ENCODE measurements at regions not wholly inside any gene's neighbourhood (a gene's known extent, or its start where the extent isn't known, plus 50 kb on each side); places are given as distances from the start of the nearest gene placed in this dataset.

DNA sequence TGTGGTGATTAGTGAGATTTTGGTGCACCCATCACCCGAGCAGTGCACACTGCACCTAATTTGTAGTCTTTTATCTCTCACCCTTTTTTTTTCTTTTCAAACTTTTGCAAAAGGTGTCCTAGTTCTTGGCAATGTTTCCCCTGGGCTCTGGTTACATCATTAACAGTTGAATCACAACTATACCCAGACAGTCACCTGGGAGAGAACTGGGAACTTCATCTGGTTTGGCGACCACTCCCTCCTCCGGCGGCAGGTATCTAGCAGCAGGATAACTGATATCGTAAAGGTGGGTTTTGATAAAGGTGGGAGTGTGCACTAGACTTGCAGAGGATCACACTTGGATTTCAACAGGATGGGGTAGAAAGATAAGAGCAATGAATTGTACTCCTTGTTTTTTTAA is 140.5 kb downstream of the CHIC2 start:
- POLR2A ChIA-PET, result no interaction called here
- CTCF ChIA-PET, result no interaction called here

DNA sequence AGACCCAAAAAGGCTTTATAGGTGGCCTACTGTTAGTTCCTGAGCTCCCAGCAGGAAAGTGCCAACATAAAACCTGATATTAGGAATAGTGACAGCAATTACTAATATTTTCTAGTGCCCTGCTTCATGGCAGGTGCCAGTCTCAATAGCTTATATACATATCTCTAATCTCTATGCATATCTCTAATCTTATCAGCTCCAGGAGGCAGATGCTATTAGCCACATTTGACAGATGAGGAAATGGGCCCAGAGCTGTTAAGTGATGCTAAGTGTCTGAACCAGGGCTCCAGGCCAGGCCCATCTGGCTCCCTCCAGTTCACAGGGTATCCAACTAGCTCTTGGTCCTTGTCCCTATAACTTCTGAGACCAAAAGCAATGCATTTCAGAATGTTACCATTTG is 142.5 kb downstream of the CHIC2 start:
- CTCF ChIA-PET, result interaction anchor here (1.1 to 1.5 kb wide), 2 partner anchors 13 to 297 kb away, joined by 3 to 4 read pairs; no protein-coding TSS in a partner anchor
- POLR2A ChIA-PET, result no interaction called here

DNA sequence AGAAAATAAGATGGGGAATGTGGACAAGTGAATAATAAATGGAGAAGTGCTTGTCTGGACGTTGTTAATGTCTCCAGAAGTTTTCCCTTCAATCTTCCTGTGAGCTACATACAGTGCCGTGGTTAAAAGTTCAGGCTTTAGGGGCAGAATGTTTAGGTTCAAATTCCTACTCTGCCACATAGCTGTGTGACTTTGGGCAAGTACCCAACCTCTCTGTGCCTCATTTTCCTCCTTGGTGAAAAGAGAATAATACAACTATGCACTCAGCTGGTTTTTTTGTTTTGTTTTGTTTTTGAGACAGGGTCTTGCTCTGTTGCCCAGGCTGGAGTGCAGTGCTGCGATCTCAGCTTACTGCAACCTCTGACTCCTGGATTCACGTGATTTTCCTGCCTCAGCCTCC is 143.5 kb downstream of the CHIC2 start:
- CTCF ChIA-PET, result interaction anchor here (1.1 to 2.2 kb wide), 2 partner anchors 9 to 312 kb away, joined by 3 to 6 read pairs; no protein-coding TSS in a partner anchor
- POLR2A ChIA-PET, result no interaction called here

GRCh38 chr4:53920116-53920515 is 144.3 kb downstream of the CHIC2 start:
- POLR2A ChIA-PET, result no interaction called here
- CTCF ChIA-PET, result interaction anchor here (1.1 to 2.2 kb wide), 2 partner anchors 10 to 313 kb away, joined by 3 to 6 read pairs; no protein-coding TSS in a partner anchor

DNA sequence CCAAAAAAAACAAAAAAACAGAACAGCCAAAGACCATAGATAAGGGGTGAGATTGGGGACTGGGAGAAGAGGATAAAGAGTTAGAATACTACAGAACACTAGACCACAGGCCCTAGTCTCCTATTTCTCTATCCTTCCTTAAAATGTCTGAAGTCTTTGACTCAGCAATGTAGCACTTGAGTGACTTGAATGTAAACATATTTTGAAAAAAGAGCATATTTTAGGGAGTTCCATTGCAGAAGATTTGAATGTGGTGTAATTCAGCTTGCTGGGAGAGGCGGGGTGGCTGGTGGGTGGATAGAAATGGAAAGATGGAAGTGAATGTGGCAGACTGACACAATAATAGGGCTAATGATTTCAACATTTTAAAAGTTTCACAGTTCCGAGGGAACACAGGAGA is 144.9 kb downstream of the CHIC2 start:
- ChIA-PET POLR2A (no interaction called here), CTCF (interaction anchor here (2.2 kb wide), 1 partner anchor 10 kb away, joined by 6 read pairs; no protein-coding TSS in a partner anchor)

DNA sequence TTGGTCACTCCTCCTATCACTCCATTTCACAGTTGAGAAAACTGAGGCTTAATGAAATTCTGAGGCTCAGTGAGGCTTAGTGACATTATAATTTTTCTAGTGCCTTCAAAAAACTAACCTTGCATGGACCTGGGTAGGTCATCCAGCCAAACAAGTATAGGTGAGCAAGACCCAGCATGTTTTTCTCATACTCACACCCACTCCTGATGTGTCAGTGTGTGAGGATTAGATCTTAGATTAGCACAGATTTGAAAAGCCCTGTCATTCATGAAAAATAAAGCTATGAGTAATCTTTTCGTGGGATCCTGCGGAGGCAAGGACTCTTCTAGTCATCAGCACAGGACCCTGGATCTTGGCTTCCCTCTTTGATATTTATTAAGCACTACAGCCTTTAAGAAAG is 146.7 kb downstream of the CHIC2 start:
- ChIA-PET POLR2A (no interaction called here), CTCF (no interaction called here)

- CTCF ChIA-PET, result no interaction called here
These were observed 147.9 kb downstream of the CHIC2 start for GRCh38 chr4:53916431-53916889.

GRCh38 chr4:53914313-53915016 is 149.9 kb downstream of the CHIC2 start:
- POLR2A ChIA-PET, result interaction anchor here (0.6 kb wide), 1 partner anchor 23 kb away, joined by 3 read pairs; no protein-coding TSS in a partner anchor
- CTCF ChIA-PET, result interaction anchor here (0.6 to 2.9 kb wide), 4 partner anchors 16 to 319 kb away, joined by 3 to 11 read pairs (median 4); partner anchors contain the start of gene PDGFRA

More at GRCh38 chr4:53916431-53916889, 147.9 kb downstream of the CHIC2 start:
- POLR2A ChIA-PET, result no interaction called here

DNA sequence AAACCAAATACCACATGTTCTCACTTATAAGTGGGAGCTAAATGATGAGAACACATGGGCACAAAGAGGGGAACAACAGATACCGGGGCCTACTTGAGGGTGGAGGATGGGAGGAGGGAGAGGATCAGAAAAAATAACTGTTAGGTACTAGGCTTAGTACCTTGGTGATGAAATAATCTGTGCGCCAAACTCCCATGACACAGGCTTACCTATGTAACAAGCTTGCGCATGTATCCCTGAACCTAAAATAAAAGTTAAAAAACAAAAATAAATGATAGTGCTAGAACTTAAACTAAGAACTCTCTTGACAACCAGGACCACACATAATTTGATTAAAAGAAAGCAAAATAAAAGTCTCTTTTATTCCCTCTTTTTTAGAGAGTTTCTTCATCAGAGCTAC is 150.6 kb downstream of the CHIC2 start:
- CTCF ChIA-PET, result interaction anchor here (0.6 to 2.9 kb wide), 4 partner anchors 16 to 320 kb away, joined by 3 to 11 read pairs (median 4); partner anchors contain the start of gene PDGFRA
- POLR2A ChIA-PET, result no interaction called here

DNA sequence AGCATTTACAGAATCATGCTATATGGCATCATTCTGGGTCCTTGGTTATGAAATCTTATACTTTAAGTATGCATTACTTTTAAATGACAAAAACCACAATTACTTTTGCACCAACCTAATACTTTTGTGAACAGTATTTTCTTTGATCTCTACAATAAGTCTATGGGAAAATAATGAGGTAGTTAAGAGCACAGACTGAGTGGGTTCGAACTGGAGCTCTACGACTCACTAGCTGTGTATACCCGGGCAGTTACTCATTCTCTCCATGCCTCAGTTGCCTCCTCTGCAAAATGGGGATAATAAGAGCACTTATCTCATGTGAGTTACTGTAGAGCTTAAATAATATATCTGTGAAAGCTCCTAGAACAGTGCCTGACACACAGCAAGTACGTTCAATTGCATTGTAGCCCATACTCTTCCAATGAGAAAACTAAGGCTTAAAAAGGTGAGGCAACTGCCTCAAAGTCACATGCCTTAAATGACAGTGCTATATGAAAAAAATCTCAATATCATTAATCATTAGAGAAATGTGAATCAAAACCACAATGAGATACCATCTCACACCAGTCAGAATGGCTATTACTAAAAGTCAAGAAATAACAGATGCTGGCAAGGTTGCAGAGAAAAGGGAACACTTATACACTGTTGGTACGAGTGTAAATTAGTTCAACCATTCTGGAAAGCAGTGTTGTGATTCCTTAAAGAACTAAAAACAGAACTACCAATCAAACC is 151.5 kb downstream of the CHIC2 start:
- CTCF ChIA-PET, result interaction anchor here (1.9 to 2.9 kb wide), 2 partner anchors 320 kb away, joined by 6 to 11 read pairs; no protein-coding TSS in a partner anchor
- POLR2A ChIA-PET, result interaction anchor here (0.6 kb wide), 1 partner anchor 113 kb away, joined by 3 read pairs; no protein-coding TSS in a partner anchor

GRCh38 chr4:53908661-53909078 is 155.7 kb downstream of the CHIC2 start:
- CTCF ChIA-PET, result interaction anchor here (1.0 to 5.0 kb wide), 5 partner anchors 14 to 325 kb away, joined by 3 to 35 read pairs (median 3); no protein-coding TSS in a partner anchor
- POLR2A ChIA-PET, result interaction anchor here (0.6 kb wide), 1 partner anchor 315 kb away, joined by 4 read pairs; no protein-coding TSS in a partner anchor

GRCh38 chr4:53907772-53908171 is 156.6 kb downstream of the CHIC2 start:
- ChIA-PET CTCF (interaction anchor here (1.2 to 5.0 kb wide), 4 partner anchors 15 to 326 kb away, joined by 3 to 35 read pairs (median 4); no protein-coding TSS in a partner anchor), POLR2A (no interaction called here)

DNA sequence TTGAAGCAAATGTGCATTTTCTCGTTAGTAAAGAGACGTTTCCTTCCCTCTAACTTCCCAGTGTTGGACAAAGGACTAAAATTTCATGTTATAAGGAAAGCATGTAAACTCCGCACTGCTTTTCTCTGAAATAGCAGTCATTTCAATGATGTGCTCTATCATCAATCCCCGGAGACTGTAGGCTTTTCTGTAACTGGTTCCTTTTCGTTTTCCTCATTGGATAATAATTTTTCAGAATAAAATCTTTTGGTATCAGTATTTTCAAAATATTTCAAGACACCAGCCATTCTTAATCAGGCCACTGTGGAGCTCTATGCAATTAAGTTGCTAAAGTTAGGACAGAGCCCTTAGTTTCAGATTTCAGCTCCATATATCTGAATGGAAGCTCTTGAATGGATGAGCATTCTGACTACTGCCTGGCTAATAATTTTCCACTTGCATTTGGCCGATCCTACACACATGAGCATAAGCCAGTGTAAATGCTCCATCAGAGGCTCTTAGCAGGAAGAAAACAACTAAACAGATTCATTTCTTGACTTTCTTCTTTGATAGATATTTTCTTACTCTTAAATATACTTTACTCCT is 157.7 kb downstream of the CHIC2 start:
- ChIA-PET POLR2A (no interaction called here), CTCF (interaction anchor here (5.0 kb wide), 1 partner anchor 327 kb away, joined by 35 read pairs; no protein-coding TSS in a partner anchor)

DNA sequence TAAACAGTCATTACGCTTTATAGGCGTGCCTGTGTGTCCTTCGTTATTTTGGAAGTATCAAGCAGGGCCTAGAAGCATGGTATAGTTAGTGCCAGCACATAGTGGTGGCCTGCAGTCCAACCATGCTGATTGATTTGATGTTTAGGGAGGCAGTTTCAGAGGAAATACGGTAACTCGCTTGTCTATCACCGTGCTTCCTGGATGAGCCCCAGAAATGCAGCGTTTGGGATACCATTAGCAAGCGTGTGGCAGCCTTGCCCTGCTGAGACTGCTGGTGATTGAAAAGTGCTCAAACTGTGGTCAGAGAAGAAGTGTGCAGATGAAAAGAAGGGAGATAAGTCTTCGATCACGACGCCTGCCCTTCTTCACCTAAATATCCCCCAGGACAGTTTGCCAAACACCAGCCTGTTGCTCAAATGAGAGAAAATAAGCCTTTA is 158.4 kb downstream of the CHIC2 start:
- POLR2A ChIA-PET, result no interaction called here
- CTCF ChIA-PET, result interaction anchor here (5.0 kb wide), 1 partner anchor 328 kb away, joined by 35 read pairs; no protein-coding TSS in a partner anchor

DNA sequence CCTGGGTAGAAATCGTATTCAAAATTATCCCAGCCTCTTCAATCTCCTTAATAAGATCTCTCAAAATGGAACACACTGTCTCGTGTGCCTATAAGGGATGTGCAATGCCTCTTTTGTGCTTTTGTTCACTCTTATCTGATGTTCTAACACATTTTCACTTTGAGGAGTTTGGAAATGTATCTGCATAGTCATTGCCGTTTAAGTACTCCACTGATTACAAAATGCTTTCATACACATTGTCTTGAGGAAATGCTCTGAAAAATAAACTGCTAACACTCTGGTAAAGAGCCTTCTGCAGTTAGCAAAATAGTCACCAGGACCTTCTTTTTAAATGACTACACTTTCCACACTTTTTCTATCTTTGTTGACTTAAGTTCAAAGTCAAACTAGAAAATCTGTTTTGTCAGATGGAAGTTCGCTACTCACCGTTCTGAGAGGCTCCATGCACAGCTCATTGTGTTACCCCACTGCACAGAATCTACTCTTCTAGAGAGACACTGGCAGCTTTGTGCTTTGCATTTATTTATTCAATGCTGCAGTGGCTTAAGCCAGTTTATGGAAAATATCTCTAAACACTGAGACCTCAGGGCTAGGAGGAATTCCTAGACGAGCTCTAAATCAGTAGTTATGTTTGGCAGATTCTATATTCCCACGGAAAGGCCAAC is 159.0 kb downstream of the CHIC2 start:
- ChIA-PET CTCF (interaction anchor here (0.6 to 5.0 kb wide), 2 partner anchors 256 to 328 kb away, joined by 3 to 35 read pairs; no protein-coding TSS in a partner anchor), POLR2A (no interaction called here)

DNA sequence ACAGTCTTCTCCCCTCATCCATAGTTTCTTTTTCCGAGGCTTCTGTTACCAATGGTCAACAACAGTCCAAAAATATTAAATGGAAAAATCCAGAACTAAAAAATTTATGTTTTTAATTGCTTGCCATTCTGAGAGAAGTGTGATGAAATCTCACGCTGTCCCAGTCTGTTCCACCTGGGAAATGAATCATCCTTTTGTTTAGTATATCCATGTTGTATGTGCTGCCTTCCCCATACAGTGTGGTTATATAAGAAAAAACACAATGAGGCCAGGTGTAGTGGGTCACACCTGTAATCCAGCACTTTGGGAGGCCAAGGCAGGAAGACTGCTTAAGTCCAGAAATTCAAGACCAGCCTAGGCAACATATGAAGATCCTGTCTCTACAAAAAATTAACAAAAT is 161.6 kb downstream of the CHIC2 start:
- POLR2A ChIA-PET, result no interaction called here

DNA sequence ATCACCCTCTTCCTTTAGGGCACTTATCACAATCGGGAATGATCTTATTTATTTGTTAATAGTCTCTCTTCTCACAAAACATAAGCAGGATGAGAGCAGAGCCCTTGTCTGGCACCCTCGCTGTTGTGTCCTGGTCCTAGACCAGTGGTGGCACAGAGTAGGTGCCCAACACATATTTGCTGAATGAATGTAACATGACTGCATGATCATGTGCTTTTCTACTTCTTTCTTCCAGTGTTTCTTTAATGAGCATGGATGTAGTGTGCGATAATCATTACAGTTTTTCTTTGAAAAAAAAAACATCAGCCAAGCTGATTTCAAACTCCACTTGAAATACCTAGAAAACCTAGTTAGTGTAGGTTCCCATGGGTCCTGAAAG is 164.1 kb downstream of the CHIC2 start:
- CTCF ChIA-PET, result interaction anchor here (0.6 kb wide), 1 partner anchor 128 kb away, joined by 3 read pairs; no protein-coding TSS in a partner anchor
- POLR2A ChIA-PET, result no interaction called here

More for the DNA sequence above, 161.6 kb downstream of the CHIC2 start:
- CTCF ChIA-PET, result no interaction called here

- ChIA-PET POLR2A (no interaction called here), CTCF (interaction anchor here (0.6 kb wide), 1 partner anchor 129 kb away, joined by 3 read pairs; no protein-coding TSS in a partner anchor)
These were observed 164.7 kb downstream of the CHIC2 start for GRCh38 chr4:53899586-53900270.

Measured in activated CD8-positive, alpha-beta memory T cell treated with anti-CD3 and anti-CD28 coated beads for 36 hours (primary cell).